Stomach smooth muscle (tissue), 2 donors: ENCODE measurements at regions not wholly inside any gene's neighbourhood (a gene's known extent, or its start where the extent isn't known, plus 50 kb on each side); places are given as distances from the start of the nearest gene placed in this dataset.

ENCODE experiments used
- H3K27ac ChIP-seq: one replicate; pipeline ENCODE4 v1.7.0; 2013; ENCODE audit warnings: mild to moderate bottlenecking, low read length, inconsistent platforms
- H3K27me3 ChIP-seq, 2 donors: one replicate each; pipeline ENCODE4 v1.7.0; 2013; ENCODE audit warnings: low read length in 2 of 2; ENCODE audit not compliant: insufficient read depth in 2 of 2, control insufficient read depth in 1 of 2
- H3K36me3 ChIP-seq, 2 donors: one replicate each; pipeline ENCODE4 v1.7.0; 2013; ENCODE audit warnings: low read length in 2 of 2; ENCODE audit not compliant: control insufficient read depth in 2 of 2, insufficient read depth in 2 of 2
- H3K4me1 ChIP-seq: one replicate; pipeline ENCODE4 v1.7.0; 2013; ENCODE audit warnings: low read length; ENCODE audit not compliant: control insufficient read depth, insufficient read depth
- H3K4me3 ChIP-seq, 2 donors: one replicate each; pipeline ENCODE4 v1.7.0; 2013; ENCODE audit warnings: low read length in 2 of 2
- H3K9ac ChIP-seq, 2 donors: one replicate each; pipeline ENCODE4 v1.7.0; 2013; ENCODE audit warnings: low read length in 2 of 2, mild to moderate bottlenecking in 1 of 2
- H3K9me3 ChIP-seq, 2 donors: one replicate each; pipeline ENCODE4 v1.7.0; 2013; ENCODE audit warnings: low read length in 2 of 2; ENCODE audit not compliant: control insufficient read depth in 2 of 2
- donor health status: healthy.
- donor health status: Pancreatic carcinoma.

- Histone ChIP-seq H3K36me3 (no peaks in the 10 kb centered on the region), H3K4me3 (no peak overlapping the region), H3K4me1 (no peaks in the 10 kb centered on the region), H3K27me3 (no peaks in the 10 kb centered on the region), H3K9me3 (no peaks in the 10 kb centered on the region), H3K9ac (no peak overlapping the region), H3K27ac (no peak overlapping the region)
Measured at GRCh38 chr7:119344466-119344865, 928.5 kb upstream of the KCND2 start.

- no peaks in the 10 kb centered on the region for H3K36me3 ChIP-seq
- H3K4me3 ChIP-seq, result no peak overlapping the region
- H3K9me3 ChIP-seq, result no peaks in the 10 kb centered on the region
- no peaks in the 10 kb centered on the region for H3K27me3 ChIP-seq
- H3K27ac ChIP-seq, result no peak overlapping the region
- no peak overlapping the region for H3K9ac ChIP-seq
- H3K4me1 ChIP-seq, result no peaks in the 10 kb centered on the region
Measured at GRCh38 chr7:119348491-119348890, 924.5 kb upstream of the KCND2 start.

GRCh38 chr7:119350334-119350733 is 922.6 kb upstream of the KCND2 start:
- H3K27ac ChIP-seq, result no peak overlapping the region
- no peak overlapping the region for H3K9ac ChIP-seq
- no peaks in the 10 kb centered on the region for H3K4me1 ChIP-seq
- no peak overlapping the region for H3K4me3 ChIP-seq
- no peaks in the 10 kb centered on the region for H3K27me3 ChIP-seq
- no peaks in the 10 kb centered on the region for H3K36me3 ChIP-seq
- no peaks in the 10 kb centered on the region for H3K9me3 ChIP-seq

- no peak overlapping the region for H3K9ac ChIP-seq
- no peak overlapping the region for H3K4me3 ChIP-seq
- no peak overlapping the region for H3K27ac ChIP-seq
- H3K4me1 ChIP-seq, result no peaks in the 10 kb centered on the region
- H3K36me3 ChIP-seq, result no peaks in the 10 kb centered on the region
- no peaks in the 10 kb centered on the region for H3K27me3 ChIP-seq
- no peaks in the 10 kb centered on the region for H3K9me3 ChIP-seq
Measured at GRCh38 chr7:119351320-119351719, 921.7 kb upstream of the KCND2 start.

- Histone ChIP-seq H3K9ac (no peak overlapping the region), H3K9me3 (peaks cover 0 to 3% of the 10 kb centered on the region in 2 donors), H3K36me3 (no peaks in the 10 kb centered on the region), H3K27ac (no peak overlapping the region), H3K4me1 (no peaks in the 10 kb centered on the region), H3K27me3 (no peaks in the 10 kb centered on the region), H3K4me3 (no peak overlapping the region)
Measured at GRCh38 chr7:119374436-119374835, 898.5 kb upstream of the KCND2 start.

- Histone ChIP-seq H3K9me3 (no peaks in the 10 kb centered on the region), H3K27me3 (no peaks in the 10 kb centered on the region), H3K4me1 (no peaks in the 10 kb centered on the region), H3K9ac (no peak overlapping the region), H3K4me3 (no peak overlapping the region), H3K36me3 (no peaks in the 10 kb centered on the region), H3K27ac (no peak overlapping the region)
Measured at GRCh38 chr7:119377861-119378260, 895.1 kb upstream of the KCND2 start.

GRCh38 chr7:119382726-119383125 is 890.2 kb upstream of the KCND2 start:
- Histone ChIP-seq H3K27me3 (no peaks in the 10 kb centered on the region), H3K4me1 (no peaks in the 10 kb centered on the region), H3K27ac (no peak overlapping the region), H3K9ac (no peak overlapping the region), H3K9me3 (no peaks in the 10 kb centered on the region), H3K4me3 (no peak overlapping the region), H3K36me3 (no peaks in the 10 kb centered on the region)

- H3K9ac ChIP-seq, result no peak overlapping the region
- no peaks in the 10 kb centered on the region for H3K36me3 ChIP-seq
- no peak overlapping the region for H3K4me3 ChIP-seq
- H3K9me3 ChIP-seq, result no peaks in the 10 kb centered on the region
- no peaks in the 10 kb centered on the region for H3K27me3 ChIP-seq
- no peak overlapping the region for H3K27ac ChIP-seq
- H3K4me1 ChIP-seq, result no peaks in the 10 kb centered on the region
Measured at GRCh38 chr7:119395024-119395423, 878.0 kb upstream of the KCND2 start.

GRCh38 chr7:119397156-119397555 is 875.8 kb upstream of the KCND2 start:
- H3K4me1 ChIP-seq, result no peaks in the 10 kb centered on the region
- H3K9ac ChIP-seq, result no peak overlapping the region
- no peak overlapping the region for H3K4me3 ChIP-seq
- H3K27me3 ChIP-seq, result no peaks in the 10 kb centered on the region
- no peaks in the 10 kb centered on the region for H3K9me3 ChIP-seq
- H3K36me3 ChIP-seq, result no peaks in the 10 kb centered on the region
- no peak overlapping the region for H3K27ac ChIP-seq

- Histone ChIP-seq H3K27me3 (no peaks in the 10 kb centered on the region), H3K27ac (no peak overlapping the region), H3K9ac (no peak overlapping the region), H3K4me1 (no peaks in the 10 kb centered on the region), H3K36me3 (no peaks in the 10 kb centered on the region), H3K4me3 (no peak overlapping the region), H3K9me3 (no peaks in the 10 kb centered on the region)
Measured at GRCh38 chr7:119408596-119408995, 864.4 kb upstream of the KCND2 start.

GRCh38 chr7:119413314-119413805 is 859.6 kb upstream of the KCND2 start:
- H3K9me3 ChIP-seq, result no peaks in the 10 kb centered on the region
- no peak overlapping the region for H3K27ac ChIP-seq
- H3K36me3 ChIP-seq, result no peaks in the 10 kb centered on the region
- no peak overlapping the region for H3K9ac ChIP-seq
- no peaks in the 10 kb centered on the region for H3K27me3 ChIP-seq
- no peak overlapping the region for H3K4me3 ChIP-seq
- H3K4me1 ChIP-seq, result no peaks in the 10 kb centered on the region
